ENCODE measurements at regions not wholly inside any gene's neighbourhood (a gene's known extent, or its start where the extent isn't known, plus 50 kb on each side); places are given as distances from the start of the nearest gene placed in this dataset.

DNA sequence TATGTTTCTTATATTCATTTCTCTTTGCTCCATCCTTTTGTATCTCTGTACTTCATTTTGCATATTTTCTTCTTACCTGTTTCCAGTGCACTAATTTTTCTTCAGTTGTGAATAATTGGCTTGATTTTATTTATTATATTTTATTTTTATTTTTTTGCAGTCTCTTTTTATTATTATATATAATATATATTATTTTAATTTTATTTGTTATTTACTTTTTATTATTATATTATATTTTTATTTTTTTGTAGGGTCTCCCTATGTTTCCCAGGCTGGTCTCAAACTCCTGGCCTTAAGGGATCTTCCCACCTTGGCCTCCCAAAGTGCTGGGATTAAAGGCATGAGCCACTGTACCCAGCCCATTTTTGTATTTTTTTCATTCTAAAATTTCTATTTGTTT, 213.1 kb upstream of the TSC22D2 start:
- Histone ChIP-seq H3K9ac (ENCODE audit: low read length) (no peak overlapping the region), H3K4me2 (replicated peaks; ENCODE audit: low read depth, low read length, poor library complexity, severe bottlenecking) (no peak overlapping the region), H3K4me3 (ENCODE audit: control extremely low read depth in 1 of 5, extremely low read depth in 1 of 5, insufficient read depth in 1 of 5, low read depth in 2 of 5, low read length in 4 of 5) (no peak overlapping the region), H3K36me3 (replicated peaks in 1 of 2; ENCODE audit: control extremely low read depth in 1 of 2, control insufficient read depth in 1 of 2, extremely low read depth in 1 of 2, insufficient read depth in 2 of 2, low read length in 1 of 2) (no peaks in the 10 kb centered on the region), H3K4me1 (ENCODE audit: control insufficient read depth in 2 of 2, insufficient read depth in 2 of 2, low read length in 2 of 2) (no peaks in the 10 kb centered on the region), H2AFZ (ENCODE audit: insufficient read depth, low read depth, low read length, poor library complexity, severe bottlenecking) (no peak overlapping the region), H3K9me3 (ENCODE audit: control extremely low read depth in 1 of 3, control insufficient read depth in 2 of 3, insufficient read depth in 1 of 3, low read length in 2 of 3) (no peaks in the 10 kb centered on the region), H3K27me3 (replicated peaks in 1 of 4; ENCODE audit: control extremely low read depth in 1 of 4, control insufficient read depth in 3 of 4, insufficient read depth in 4 of 4, low read length in 3 of 4) (peaks cover 0 to 8% (median 3%) of the 10 kb centered on the region in 4 experiments), H4K20me1 (ENCODE audit: control insufficient read depth, insufficient read depth, low read length, poor library complexity, severe bottlenecking) (no peaks in the 10 kb centered on the region), H3K79me2 (ENCODE audit: control insufficient read depth, insufficient read depth, low read length) (no peaks in the 10 kb centered on the region), H3K27ac (ENCODE audit: low read length in 2 of 2) (no peak overlapping the region)
- ChIA-PET POLR2A (no interaction called here), CTCF (no interaction called here)
- TF ChIP-seq EZH2 (IDR thresholded peaks at IDR 0.05; ENCODE audit: borderline replicate concordance, insufficient read depth, low read depth, low read length, poor library complexity, severe bottlenecking): no peak
- TF ChIP-seq, protein P1, sequence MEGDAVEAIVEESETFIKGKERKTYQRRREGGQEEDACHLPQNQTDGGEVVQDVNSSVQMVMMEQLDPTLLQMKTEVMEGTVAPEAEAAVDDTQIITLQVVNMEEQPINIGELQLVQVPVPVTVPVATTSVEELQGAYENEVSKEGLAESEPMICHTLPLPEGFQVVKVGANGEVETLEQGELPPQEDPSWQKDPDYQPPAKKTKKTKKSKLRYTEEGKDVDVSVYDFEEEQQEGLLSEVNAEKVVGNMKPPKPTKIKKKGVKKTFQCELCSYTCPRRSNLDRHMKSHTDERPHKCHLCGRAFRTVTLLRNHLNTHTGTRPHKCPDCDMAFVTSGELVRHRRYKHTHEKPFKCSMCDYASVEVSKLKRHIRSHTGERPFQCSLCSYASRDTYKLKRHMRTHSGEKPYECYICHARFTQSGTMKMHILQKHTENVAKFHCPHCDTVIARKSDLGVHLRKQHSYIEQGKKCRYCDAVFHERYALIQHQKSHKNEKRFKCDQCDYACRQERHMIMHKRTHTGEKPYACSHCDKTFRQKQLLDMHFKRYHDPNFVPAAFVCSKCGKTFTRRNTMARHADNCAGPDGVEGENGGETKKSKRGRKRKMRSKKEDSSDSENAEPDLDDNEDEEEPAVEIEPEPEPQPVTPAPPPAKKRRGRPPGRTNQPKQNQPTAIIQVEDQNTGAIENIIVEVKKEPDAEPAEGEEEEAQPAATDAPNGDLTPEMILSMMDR (IDR thresholded peaks at IDR 0.05): no peak
- DNase-seq: no peak
- no peak for ATAC-seq (ENCODE audit: low read depth)
- no peak overlapping the region for H3K27ac Mint-ChIP-seq
- H3K27me3 Mint-ChIP-seq: peaks cover 38% of the 10 kb centered on the region
- H3K9me3 Mint-ChIP-seq (ENCODE audit: insufficient read depth): no peaks in the 10 kb centered on the region
- H3K4me3 Mint-ChIP-seq: no peak overlapping the region
- intact Hi-C loops (cut with micrococcal nuclease): no loop called here
- no peaks in the 10 kb centered on the region for H3K4me1 Mint-ChIP-seq

DNA sequence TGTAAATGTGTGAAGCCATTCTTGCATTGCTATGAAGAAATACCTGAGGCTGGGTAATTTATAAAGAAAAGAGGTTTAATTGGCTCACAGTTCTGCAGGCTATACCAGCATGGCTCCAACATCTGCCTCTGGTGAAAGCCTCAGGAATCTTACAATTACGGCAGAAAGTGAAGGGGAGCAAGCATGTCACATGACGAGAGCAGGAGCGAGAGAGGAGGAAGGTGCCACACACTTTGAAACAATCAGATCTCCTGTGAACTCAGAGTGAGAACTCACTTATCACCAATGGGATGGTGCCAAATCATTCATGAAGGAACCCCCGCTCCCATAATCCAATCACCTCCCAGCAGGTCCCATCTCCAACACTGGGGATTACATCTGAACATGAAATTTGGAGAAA, 213.6 kb upstream of the TSC22D2 start:
- H3K4me3 Mint-ChIP-seq: no peak overlapping the region
- peaks cover 41% of the 10 kb centered on the region for H3K27me3 Mint-ChIP-seq
- Histone ChIP-seq H3K9me3 (ENCODE audit: control extremely low read depth in 1 of 3, control insufficient read depth in 2 of 3, insufficient read depth in 1 of 3, low read length in 2 of 3) (peaks cover 0 to under 1% (median 0%) of the 10 kb centered on the region in 3 donors), H4K20me1 (ENCODE audit: control insufficient read depth, insufficient read depth, low read length, poor library complexity, severe bottlenecking) (no peaks in the 10 kb centered on the region), H3K9ac (ENCODE audit: low read length) (no peak overlapping the region), H3K27me3 (replicated peaks in 1 of 4; ENCODE audit: control extremely low read depth in 1 of 4, control insufficient read depth in 3 of 4, insufficient read depth in 4 of 4, low read length in 3 of 4) (peaks cover 0 to 8% (median 3%) of the 10 kb centered on the region in 4 experiments), H3K36me3 (replicated peaks in 1 of 2; ENCODE audit: control extremely low read depth in 1 of 2, control insufficient read depth in 1 of 2, extremely low read depth in 1 of 2, insufficient read depth in 2 of 2, low read length in 1 of 2) (no peaks in the 10 kb centered on the region), H3K4me3 (ENCODE audit: control extremely low read depth in 1 of 5, extremely low read depth in 1 of 5, insufficient read depth in 1 of 5, low read depth in 2 of 5, low read length in 4 of 5) (no peak overlapping the region), H3K4me1 (ENCODE audit: control insufficient read depth in 2 of 2, insufficient read depth in 2 of 2, low read length in 2 of 2) (no peaks in the 10 kb centered on the region), H3K4me2 (replicated peaks; ENCODE audit: low read depth, low read length, poor library complexity, severe bottlenecking) (no peak overlapping the region), H3K27ac (ENCODE audit: low read length in 2 of 2) (no peak overlapping the region), H2AFZ (ENCODE audit: insufficient read depth, low read depth, low read length, poor library complexity, severe bottlenecking) (no peak overlapping the region), H3K79me2 (ENCODE audit: control insufficient read depth, insufficient read depth, low read length) (no peaks in the 10 kb centered on the region)
- DNase-seq: no peak
- no peaks in the 10 kb centered on the region for H3K9me3 Mint-ChIP-seq (ENCODE audit: insufficient read depth)
- 97% methylated on average over 4 of the region's 4 CpGs for WGBS (ENCODE audit: insufficient coverage)
- ATAC-seq (ENCODE audit: low read depth): no peak
- CTCF ChIA-PET: no interaction called here
- no peak overlapping the region for H3K27ac Mint-ChIP-seq
- TF ChIP-seq, protein P1 (IDR thresholded peaks at IDR 0.05): no peak
- TF ChIP-seq EZH2 (IDR thresholded peaks at IDR 0.05; ENCODE audit: borderline replicate concordance, insufficient read depth, low read depth, low read length, poor library complexity, severe bottlenecking): no peak
- POLR2A ChIA-PET: no interaction called here
- H3K4me1 Mint-ChIP-seq: no peaks in the 10 kb centered on the region
- intact Hi-C loops (cut with micrococcal nuclease): no loop called here
